Liver (tissue), 8 donors: ENCODE measurements at regions not wholly inside any gene's neighbourhood (a gene's known extent, or its start where the extent isn't known, plus 50 kb on each side); places are given as distances from the start of the nearest gene placed in this dataset.

Experiments used
- DNase-seq: peaks from one replicate; pipeline ENCODE4 v3.0.0-alpha.2; 2017; ENCODE audit warnings: low spot score
- H3K27ac ChIP-seq, 2 donors: one replicate each; pipeline ENCODE4 v1.7.0; 2013; ENCODE audit warnings: inconsistent platforms in 2 of 2, low read length in 2 of 2, control low read depth in 1 of 2, low read depth in 1 of 2, mild to moderate bottlenecking in 1 of 2
- H3K27me3 ChIP-seq, 4 donors: one replicate each; pipeline versions ENCODE4 v1.6.1 to v1.7.0; 2013; ENCODE audit warnings: low read length in 3 of 4, inconsistent platforms in 1 of 4, mild to moderate bottlenecking in 1 of 4, moderate library complexity in 1 of 4; ENCODE audit not compliant: control insufficient read depth in 4 of 4, insufficient read depth in 4 of 4
- H3K36me3 ChIP-seq, 4 donors: one replicate each; pipeline versions ENCODE4 v1.6.1 to v1.7.0; 2013; ENCODE audit warnings: low read length in 3 of 4, mild to moderate bottlenecking in 3 of 4, low read depth in 1 of 4, moderate library complexity in 1 of 4; ENCODE audit not compliant: control insufficient read depth in 4 of 4, insufficient read depth in 3 of 4
- H3K4me1 ChIP-seq, 4 donors: one replicate each; pipeline versions ENCODE4 v1.6.1 to v1.7.0; 2013; ENCODE audit warnings: low read length in 3 of 4, mild to moderate bottlenecking in 3 of 4, moderate library complexity in 1 of 4; ENCODE audit not compliant: control insufficient read depth in 4 of 4, insufficient read depth in 4 of 4
- H3K4me3 ChIP-seq, 3 donors: one replicate each; pipeline versions ENCODE4 v1.6.1 to v1.7.0; 2013; ENCODE audit warnings: low read length in 3 of 3, control low read depth in 1 of 3, low read depth in 1 of 3, mild to moderate bottlenecking in 1 of 3
- H3K9ac ChIP-seq, 2 donors: one replicate each; pipeline ENCODE4 v1.7.0; 2013; ENCODE audit warnings: low read length in 2 of 2, mild to moderate bottlenecking in 2 of 2, moderate library complexity in 2 of 2, control low read depth in 1 of 2, low read depth in 1 of 2
- H3K9me3 ChIP-seq, 4 donors: one replicate each; pipeline versions ENCODE4 v1.6.1 to v1.7.0; 2013; ENCODE audit warnings: low read length in 3 of 4; ENCODE audit not compliant: control insufficient read depth in 4 of 4
- ATF3 ChIP-seq: IDR thresholded peaks from 2 replicates; pipeline ENCODE4 v1.6.1; 2016; ENCODE audit warnings: antibody characterized with exemption
- CTCF ChIP-seq: fragments of 150-350 bp; IDR thresholded peaks from 2 replicates; pipeline ENCODE4 v1.5.1; 2017; ENCODE audit warnings: improper control_type of control experiment, low read depth, low read length; ENCODE audit not compliant: missing input control
- EGR1 ChIP-seq, 2 donors: IDR thresholded peaks; 2 replicates each; pipeline ENCODE4 v1.6.1; 2016 to 2018; ENCODE audit warnings: antibody characterized with exemption in 2 of 2, low read depth in 2 of 2
- FOXA1 ChIP-seq: IDR thresholded peaks from 2 replicates; pipeline ENCODE4 v1.6.1; 2016; ENCODE audit warnings: antibody characterized with exemption
- FOXA2 ChIP-seq: IDR thresholded peaks from 2 replicates; pipeline ENCODE4 v1.6.1; 2016; ENCODE audit warnings: antibody characterized with exemption
- GABPA ChIP-seq, 2 donors: IDR thresholded peaks in 1 of 2; conservative IDR thresholded peaks in 1 of 2; 2 replicates each; pipeline ENCODE4 v1.6.1; 2016; ENCODE audit warnings: antibody characterized with exemption in 2 of 2, mild to moderate bottlenecking in 1 of 2, moderate library complexity in 1 of 2
- HNF4A ChIP-seq, 2 donors: conservative IDR thresholded peaks; 2 replicates each; pipeline ENCODE4 v1.6.1; 2016; ENCODE audit warnings: antibody characterized with exemption in 2 of 2, mild to moderate bottlenecking in 2 of 2
- JUND ChIP-seq, 2 donors: IDR thresholded peaks; 2 replicates each; pipeline ENCODE4 v1.6.1; 2016; ENCODE audit warnings: antibody characterized with exemption in 2 of 2
- NR2F2 ChIP-seq: IDR thresholded peaks from 2 replicates; pipeline ENCODE4 v1.6.1; 2016; ENCODE audit warnings: antibody characterized with exemption
- RAD21 ChIP-seq, 2 donors: IDR thresholded peaks; 2 replicates each; pipeline ENCODE4 v1.6.1; 2016; ENCODE audit warnings: antibody characterized with exemption in 2 of 2, mild to moderate bottlenecking in 2 of 2
- REST ChIP-seq: IDR thresholded peaks from 2 replicates; pipeline ENCODE4 v1.6.1; 2016; ENCODE audit warnings: antibody characterized with exemption, mild to moderate bottlenecking
- RXRA ChIP-seq, 2 donors: IDR thresholded peaks; 2 replicates each; pipeline ENCODE4 v1.6.1; 2017 to 2018; ENCODE audit warnings: antibody characterized with exemption in 2 of 2, mild to moderate bottlenecking in 1 of 2
- SP1 ChIP-seq: IDR thresholded peaks from 2 replicates; pipeline ENCODE4 v1.6.1; 2018; ENCODE audit warnings: antibody characterized with exemption, mild to moderate bottlenecking
- TAF1 ChIP-seq: conservative IDR thresholded peaks from 2 replicates; pipeline ENCODE4 v1.6.1; 2016; ENCODE audit warnings: antibody characterized with exemption, mild to moderate bottlenecking
- YY1 ChIP-seq: IDR thresholded peaks from 2 replicates; pipeline ENCODE4 v1.6.1; 2016; ENCODE audit warnings: antibody characterized with exemption, mild to moderate bottlenecking
- WGBS: extraction: QIAGEN DNeasy Blood & Tissue Kit; methylation state at CpG from one replicate; pipeline ENCODE4 v1.1.7; 2013; 5-methylcytosine and 5-hydroxymethylcytosine counted together
- TF ChIP-seq, protein P1 (sequence below): IDR thresholded peaks from 2 replicates; pipeline ENCODE4 v1.6.1; 2016; ENCODE audit warnings: antibody characterized with exemption
- TF ChIP-seq, protein P2 (sequence below): IDR thresholded peaks from 2 replicates; pipeline ENCODE4 v1.6.1; 2016; ENCODE audit warnings: antibody characterized with exemption
- donor health status: healthy.
- donor health status: healthy.
- donor health status: healthy.
- donor health status: healthy.
- donor health status: healthy.

- no peaks in the 10 kb centered on the region for H3K4me1 ChIP-seq
- H3K9me3 ChIP-seq = no peaks in the 10 kb centered on the region
- no peak overlapping the region for H3K4me3 ChIP-seq
- no peak overlapping the region for H3K9ac ChIP-seq
- no peak overlapping the region for H3K27ac ChIP-seq
- peaks cover 0 to 2% (median 0%) of the 10 kb centered on the region in 4 donors for H3K27me3 ChIP-seq
- 69% methylated on average over 9 of the region's 9 CpGs for WGBS
- H3K36me3 ChIP-seq = no peaks in the 10 kb centered on the region
- TF ChIP-seq FOXA1 (no peak), JUND (IDR thresholded peaks at IDR 0.05) (no peak), REST (no peak)
- DNase-seq = no peak
Observed at GRCh38 chr12:131641315-131641714, 69.6 kb upstream of the SFSWAP start.

DNA sequence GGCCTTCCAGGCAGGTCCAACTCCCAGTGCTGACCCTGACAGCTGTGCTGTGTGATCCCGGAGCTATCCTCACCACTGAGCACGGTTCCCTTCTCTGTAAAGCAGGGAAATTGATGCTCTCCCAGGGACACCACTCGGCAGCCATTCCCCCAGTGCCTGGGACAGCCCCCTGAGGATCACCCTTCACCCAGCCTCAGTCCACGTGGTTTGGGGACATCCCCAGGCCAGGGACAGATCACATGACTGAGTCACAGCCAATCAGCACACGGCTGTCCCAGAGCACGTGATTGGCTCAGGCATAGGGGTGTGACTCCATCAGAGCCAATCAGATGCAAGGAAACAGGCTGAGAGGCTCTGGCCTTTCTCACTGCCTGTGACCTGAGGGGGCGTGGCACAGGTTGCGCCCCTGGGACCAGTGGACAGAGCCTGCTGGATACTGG lies 68.8 kb upstream of the SFSWAP start:
- H3K9me3 ChIP-seq = no peaks in the 10 kb centered on the region
- no peaks in the 10 kb centered on the region for H3K4me1 ChIP-seq
- no peaks in the 10 kb centered on the region for H3K36me3 ChIP-seq
- DNase-seq = no peak
- no peak for TF ChIP-seq SP1
- no peak for TF ChIP-seq GABPA (IDR thresholded peaks at IDR 0.05 in 1 of 2, conservative IDR thresholded peaks at IDR 0.05 in 1 of 2)
- TF ChIP-seq, protein P1, sequence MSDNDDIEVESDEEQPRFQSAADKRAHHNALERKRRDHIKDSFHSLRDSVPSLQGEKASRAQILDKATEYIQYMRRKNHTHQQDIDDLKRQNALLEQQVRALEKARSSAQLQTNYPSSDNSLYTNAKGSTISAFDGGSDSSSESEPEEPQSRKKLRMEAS = no peak
- no peak for TF ChIP-seq ATF3
- peaks cover 0 to 2% (median 0%) of the 10 kb centered on the region in 4 donors for H3K27me3 ChIP-seq
- 70% methylated on average over 8 of the region's 8 CpGs for WGBS
- no peak overlapping the region for H3K4me3 ChIP-seq
- H3K9ac ChIP-seq = no peak overlapping the region
- no peak overlapping the region for H3K27ac ChIP-seq

- 89% methylated on average over 17 of the region's 17 CpGs for WGBS
- TF ChIP-seq, protein P2, sequence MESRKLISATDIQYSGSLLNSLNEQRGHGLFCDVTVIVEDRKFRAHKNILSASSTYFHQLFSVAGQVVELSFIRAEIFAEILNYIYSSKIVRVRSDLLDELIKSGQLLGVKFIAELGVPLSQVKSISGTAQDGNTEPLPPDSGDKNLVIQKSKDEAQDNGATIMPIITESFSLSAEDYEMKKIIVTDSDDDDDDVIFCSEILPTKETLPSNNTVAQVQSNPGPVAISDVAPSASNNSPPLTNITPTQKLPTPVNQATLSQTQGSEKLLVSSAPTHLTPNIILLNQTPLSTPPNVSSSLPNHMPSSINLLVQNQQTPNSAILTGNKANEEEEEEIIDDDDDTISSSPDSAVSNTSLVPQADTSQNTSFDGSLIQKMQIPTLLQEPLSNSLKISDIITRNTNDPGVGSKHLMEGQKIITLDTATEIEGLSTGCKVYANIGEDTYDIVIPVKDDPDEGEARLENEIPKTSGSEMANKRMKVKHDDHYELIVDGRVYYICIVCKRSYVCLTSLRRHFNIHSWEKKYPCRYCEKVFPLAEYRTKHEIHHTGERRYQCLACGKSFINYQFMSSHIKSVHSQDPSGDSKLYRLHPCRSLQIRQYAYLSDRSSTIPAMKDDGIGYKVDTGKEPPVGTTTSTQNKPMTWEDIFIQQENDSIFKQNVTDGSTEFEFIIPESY = no peak
- TF ChIP-seq FOXA2 = no peak
- no peak for TF ChIP-seq HNF4A (conservative IDR thresholded peaks at IDR 0.05)
- no peak for TF ChIP-seq CTCF
- no peak for TF ChIP-seq TAF1
- TF ChIP-seq RAD21 (IDR thresholded peaks at IDR 0.05) = no peak
- no peak for TF ChIP-seq SP1
- no peak for TF ChIP-seq NR2F2
- no peak for TF ChIP-seq ATF3
- no peak for TF ChIP-seq RXRA (IDR thresholded peaks at IDR 0.05)
- no peak for TF ChIP-seq REST
- no peak for TF ChIP-seq EGR1 (IDR thresholded peaks at IDR 0.05; ENCODE audit: low read depth in 2 of 2)
- TF ChIP-seq GABPA (IDR thresholded peaks at IDR 0.05 in 1 of 2, conservative IDR thresholded peaks at IDR 0.05 in 1 of 2) = no peak
- no peak for TF ChIP-seq YY1
- H3K27ac ChIP-seq = no peak overlapping the region
- no peak for DNase-seq
- H3K27me3 ChIP-seq = peaks cover 0 to under 1% (median 0%) of the 10 kb centered on the region in 4 donors
- H3K9me3 ChIP-seq = no peaks in the 10 kb centered on the region
- no peaks in the 10 kb centered on the region for H3K36me3 ChIP-seq
- no peak overlapping the region for H3K4me3 ChIP-seq
- H3K9ac ChIP-seq = no peak overlapping the region
- H3K4me1 ChIP-seq = no peaks in the 10 kb centered on the region
Observed at GRCh38 chr12:131642771-131643170, 68.1 kb upstream of the SFSWAP start.
